GM18511 (cell line): ENCODE measurements at regions not wholly inside any gene's neighbourhood (a gene's known extent, or its start where the extent isn't known, plus 50 kb on each side); places are given as distances from the start of the nearest gene placed in this dataset.
"Not testable (repeated sequence)": the region's sequence is repeated elsewhere in the genome, so short reads cannot be mapped to it uniquely, and the experiment has no call there.

Experiments
- ATAC-seq: cut with Tn5 transposase; IDR thresholded peaks from one replicate; pipeline ENCODE4 v1.9.1; 2021; ENCODE audit warnings: mild to moderate bottlenecking, moderate library complexity; ENCODE audit not compliant: unreplicated experiment

DNA sequence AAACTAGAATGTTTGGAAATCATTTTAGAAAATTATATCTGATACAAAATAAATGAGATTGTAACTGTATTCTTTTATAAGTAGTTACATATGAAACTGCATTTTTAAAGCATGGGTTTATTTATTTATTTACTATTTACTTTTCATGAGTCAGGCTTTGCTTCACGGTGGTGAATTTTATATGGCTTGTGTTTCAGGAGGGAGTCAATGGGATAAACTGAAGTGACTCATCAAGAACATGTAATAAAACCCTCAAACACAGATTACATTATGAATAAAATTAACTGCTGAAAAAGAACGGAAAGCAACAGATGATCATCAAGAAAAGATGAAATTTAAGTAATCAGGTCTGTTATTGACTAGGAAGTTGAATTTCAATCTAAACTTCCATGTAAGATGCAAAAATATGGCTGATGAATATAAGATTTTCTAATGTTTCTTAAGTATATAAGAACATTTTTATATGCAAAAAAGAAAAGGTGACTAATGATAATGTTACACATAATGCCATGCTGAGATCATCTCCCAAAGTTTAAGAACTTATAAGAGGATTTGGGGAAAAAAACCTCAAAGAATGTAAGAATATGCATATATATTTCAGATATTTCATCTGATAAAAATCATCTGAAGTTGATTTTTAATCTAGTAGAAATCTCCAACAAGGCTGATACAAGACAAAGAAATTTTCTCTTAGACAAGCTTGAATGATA lies 383.6 kb downstream of the SLITRK1 start:
- ATAC-seq = no peak

DNA sequence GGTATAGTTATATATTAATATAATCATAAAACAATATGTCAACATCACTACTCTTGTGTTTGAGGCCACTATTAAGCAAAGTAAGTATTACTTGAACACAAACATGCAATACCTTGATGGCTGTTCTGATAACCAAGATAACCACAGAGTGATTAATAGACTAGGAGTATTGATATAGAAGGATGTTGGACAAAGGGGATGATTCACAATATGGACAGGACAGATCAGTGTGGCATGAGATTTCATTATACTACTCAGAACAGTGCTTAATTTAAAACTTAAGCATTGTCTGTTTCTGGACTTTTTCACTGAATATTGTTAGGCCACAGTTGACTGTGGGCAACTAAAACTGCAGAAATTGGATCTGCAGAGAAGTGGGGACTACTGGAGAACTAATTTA lies 384.2 kb downstream of the SLITRK1 start:
- no peak for ATAC-seq

DNA sequence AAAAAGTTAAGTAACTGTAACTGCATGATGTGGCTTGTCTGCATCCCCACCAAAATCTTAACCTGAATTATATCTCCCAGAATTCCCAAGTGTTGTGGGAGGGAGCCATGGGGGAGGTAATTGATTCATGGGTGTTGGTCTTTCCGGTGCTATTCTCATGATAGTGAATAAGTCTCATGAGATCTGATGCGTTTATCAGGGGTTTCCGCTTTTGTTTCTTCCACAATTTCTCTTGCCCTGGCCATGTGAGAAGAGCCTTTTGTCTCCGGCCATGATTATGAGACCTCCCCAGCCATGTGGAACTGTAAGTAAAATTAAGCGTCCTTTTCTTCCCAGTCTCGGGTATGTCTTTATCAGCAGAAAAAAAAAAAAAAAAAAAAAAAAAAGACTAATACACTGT lies 385.8 kb downstream of the SLITRK1 start:
- ATAC-seq = no peak

DNA sequence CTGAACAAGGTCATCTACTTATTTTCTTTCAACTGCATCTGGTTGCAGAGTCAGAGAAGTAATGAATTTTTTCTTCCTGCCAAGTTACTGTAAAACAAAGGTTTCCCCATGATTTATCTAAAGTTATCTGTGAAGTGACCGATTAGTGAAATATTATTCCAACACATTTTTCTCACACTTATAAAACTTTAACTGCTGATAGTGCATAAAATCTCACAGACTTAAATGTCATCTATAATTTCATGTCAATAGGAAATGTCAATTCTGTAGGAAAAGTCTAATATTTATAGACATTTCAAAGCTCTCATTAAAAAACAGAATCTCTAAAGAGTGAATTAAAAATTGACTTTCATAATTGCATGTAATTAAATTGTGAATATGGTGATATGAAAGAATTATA lies 397.2 kb downstream of the SLITRK1 start:
- no peak for ATAC-seq

GRCh38 chr13:83471011-83471410 lies 411.3 kb downstream of the SLITRK1 start:
- ATAC-seq = no peak

- no peak for ATAC-seq
Measured at GRCh38 chr13:83470133-83470797, 412.0 kb downstream of the SLITRK1 start.

DNA sequence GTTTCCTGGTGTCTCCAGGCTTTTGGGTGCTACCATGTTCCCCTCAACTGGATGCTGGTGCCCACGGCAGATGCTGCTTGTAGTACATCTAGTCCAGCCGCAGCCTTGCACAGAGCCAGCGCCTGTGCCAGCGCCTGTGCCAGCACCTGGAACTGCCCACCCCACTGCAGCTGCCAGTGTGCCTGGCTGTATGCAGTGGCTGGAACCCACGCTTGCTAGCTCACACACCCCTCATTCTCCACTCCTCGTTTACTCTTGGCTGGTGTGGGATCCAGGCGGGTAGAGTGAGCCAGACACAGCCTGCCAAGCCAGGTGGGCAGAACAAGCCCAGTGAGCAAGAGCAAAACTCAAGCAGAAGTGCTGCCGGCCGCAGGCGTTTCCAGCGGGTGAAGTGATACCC lies 428.6 kb downstream of the SLITRK1 start:
- no peak for ATAC-seq

DNA sequence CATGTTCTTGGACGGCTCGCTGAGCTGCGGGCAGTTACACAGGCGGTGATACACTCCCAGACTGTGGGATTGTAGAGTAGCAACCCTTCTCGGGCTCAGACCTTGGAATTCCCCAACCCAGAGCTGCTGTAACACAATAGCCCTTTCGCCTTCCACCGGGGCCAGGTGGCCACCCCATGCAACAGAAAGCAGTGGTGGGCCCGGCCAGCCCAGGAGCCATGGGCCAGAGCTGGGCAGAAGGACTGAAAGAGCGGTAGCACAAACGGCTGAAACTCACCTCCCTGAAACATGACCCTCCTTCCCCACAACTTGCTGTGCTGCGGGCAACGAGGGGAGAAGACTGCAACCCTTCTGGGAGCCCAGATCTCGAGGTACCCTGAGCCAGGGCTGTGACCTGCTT lies 429.0 kb downstream of the SLITRK1 start:
- ATAC-seq = no peak

DNA sequence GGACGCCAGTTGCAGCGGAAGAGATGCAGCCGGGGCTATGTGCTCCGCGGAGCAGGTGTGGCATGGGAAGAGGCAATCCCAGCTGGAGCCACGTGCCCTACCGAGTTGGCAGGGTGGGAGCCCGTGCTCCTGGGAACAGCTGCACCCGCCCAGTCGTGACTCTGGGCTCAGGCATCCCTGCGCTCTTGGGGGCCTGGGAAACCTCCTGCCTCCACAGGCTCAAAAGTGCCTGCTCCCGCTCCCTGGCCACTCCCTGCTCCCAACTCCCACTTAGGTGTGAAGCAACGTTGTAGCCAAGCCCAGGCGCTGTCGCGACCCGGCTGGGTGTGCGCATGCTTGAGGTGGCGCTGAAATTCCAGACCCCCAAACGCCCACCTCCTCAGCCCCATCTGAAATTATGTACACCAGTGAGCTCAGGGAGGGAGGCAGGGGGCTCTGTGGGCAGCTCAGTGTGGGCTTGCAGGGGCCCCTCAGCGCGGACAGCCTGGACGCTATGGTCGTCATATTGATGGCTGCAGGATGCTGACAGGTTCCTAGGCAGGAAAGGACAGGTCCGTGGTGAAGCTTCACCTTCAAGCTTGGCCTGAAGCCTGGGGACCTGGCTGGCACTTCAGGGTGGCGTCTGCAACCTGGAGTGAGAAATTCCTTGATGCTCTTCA lies 429.9 kb downstream of the SLITRK1 start:
- ATAC-seq = no peak

DNA sequence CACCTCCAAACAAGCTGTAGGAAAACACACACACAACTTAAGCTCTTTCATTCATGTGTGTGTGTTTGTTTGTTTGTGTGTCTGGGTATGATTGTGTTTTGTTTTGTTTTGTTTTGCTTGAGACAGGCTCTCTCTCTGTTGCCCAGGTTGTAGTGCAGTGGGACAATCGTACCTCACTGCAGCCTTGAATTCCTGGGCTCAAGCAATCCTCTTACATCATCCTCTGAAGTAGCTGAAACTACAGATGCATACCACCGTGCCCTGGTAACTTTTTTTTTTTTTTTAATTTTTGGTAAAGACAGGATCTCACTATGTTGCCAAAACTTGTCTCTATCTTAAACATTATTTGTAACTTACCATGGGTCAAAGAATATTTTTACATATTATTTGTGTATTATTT lies 431.7 kb downstream of the SLITRK1 start:
- no peak for ATAC-seq

DNA sequence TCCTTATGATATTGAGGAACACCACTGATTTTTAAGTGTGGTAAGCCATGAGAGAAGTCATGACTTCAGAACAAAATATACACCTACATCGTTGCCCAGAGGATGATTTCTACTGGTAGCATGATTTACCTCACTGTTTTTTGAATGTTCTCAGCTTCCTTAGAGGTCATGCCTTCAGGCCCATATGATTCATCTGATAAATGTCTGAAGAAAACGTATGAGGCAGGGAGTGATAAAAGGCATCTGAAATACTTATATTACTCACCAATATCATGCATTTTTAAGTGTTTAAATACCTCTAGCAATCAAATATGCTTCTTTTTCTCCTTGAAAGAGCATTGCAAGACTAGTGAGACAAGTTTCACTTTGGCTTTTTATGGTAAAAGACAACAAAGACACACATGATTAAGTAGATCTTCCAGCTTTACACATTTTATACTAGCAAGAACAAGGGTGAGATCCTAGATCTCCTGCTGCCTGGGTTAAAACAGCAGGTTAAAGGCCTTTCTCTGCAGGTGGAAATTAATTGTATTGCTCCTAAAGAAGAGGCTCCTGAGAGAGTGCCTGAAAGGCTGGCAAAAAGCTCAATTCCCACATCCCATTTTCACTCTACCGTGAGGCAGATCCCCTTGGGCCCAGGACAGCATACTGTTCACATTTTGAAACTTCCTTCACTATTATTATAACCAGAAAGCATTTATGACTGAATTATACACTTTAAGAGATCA lies 432.4 kb downstream of the SLITRK1 start:
- no peak for ATAC-seq

DNA sequence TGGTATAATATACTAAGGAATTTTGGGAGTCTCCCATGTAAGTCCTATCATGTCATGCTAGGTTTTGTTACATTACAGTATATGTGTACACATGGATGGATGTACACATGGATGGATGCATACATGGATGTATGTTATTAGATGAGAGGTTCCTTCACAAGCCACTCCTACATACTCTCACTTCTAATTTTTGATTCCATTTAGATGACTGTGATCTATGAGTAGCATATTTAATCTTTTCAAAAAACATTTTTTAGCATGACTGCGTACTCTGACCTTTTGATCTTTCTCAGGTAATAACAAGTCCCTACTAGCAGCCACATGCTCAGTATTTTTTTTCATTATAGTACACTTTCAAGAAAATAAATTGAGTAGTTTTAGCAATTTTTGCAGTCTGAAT lies 441.8 kb downstream of the SLITRK1 start:
- no peak for ATAC-seq

GRCh38 chr13:83439464-83439863 lies 442.8 kb downstream of the SLITRK1 start:
- not testable (repeated sequence) for ATAC-seq

DNA sequence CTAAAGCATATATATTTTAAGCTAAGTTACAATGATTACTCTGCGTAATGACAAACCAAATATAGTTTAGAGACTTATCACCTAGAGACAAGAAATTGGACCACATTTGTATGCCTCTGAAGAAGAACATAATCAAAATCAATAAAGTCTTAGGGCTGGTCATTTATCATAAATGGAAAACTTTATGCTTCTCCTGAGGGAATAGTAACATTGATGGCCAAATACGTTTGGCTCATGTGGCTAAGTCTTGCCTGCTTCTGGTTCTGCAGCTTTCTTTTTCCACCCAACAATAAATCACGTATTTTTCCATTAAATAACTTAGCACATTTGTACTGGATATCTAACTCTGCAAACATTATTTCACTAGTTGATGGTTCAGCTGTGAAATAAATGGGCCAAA lies 458.4 kb downstream of the SLITRK1 start:
- no peak for ATAC-seq

DNA sequence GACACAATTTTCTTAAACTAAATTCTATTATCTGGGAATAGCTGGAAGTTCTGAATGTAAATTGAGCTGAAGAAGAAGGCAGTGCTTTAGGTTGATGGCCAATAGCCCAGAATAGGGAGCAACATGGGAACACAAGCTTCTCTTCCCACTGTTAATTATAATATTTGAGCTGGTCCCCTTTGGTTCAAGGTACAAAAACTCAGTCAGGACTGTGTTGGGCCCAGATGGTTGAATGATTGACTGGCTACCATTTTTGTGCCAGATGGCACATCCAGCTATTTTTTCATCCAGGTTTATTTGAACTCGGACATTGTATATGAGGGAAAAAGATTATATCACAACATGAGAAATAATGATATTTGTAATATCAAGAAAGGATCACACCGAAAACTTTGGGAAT lies 458.9 kb downstream of the SLITRK1 start:
- ATAC-seq = no peak

- ATAC-seq = no peak
Measured at GRCh38 chr13:83414393-83414792, 467.9 kb downstream of the SLITRK1 start.

DNA sequence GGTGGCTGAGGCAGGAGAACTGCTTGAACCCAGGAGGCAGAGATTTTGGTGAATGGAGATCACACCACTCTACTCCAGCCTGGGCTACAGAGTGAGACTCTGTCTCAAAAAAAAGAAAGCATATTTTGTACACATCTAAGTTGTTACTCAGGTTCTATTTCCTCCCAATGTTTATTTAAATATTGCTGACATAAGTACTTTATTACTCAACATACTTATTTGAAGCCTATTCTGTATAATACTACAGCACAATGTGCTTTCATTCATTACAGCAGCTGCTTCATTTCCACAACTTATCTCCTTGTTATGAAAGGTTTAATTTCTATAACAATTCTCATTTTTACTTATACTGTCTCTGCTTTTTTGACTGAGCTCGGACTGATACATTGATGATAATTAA lies 495.7 kb downstream of the SLITRK1 start:
- no peak for ATAC-seq

- ATAC-seq = no peak
Measured at GRCh38 chr13:83378908-83379307, 503.4 kb downstream of the SLITRK1 start.

DNA sequence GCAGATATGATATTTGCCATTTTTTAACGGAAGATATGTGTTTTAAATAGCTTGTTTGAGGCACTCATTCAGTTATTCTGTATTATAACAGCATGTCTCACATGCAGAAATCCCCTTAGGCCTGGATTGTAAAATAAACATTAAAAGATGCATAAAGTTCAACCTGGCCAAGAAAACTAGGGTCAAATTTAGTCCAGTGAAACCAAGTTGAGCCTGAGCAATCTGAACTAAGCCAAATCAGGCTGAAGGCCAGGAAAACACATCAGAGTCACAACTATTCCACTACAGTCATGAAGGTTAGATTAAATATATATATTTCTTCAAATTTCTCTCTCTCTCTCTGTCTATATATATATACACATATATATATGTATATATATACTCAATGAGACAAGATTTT lies 504.8 kb downstream of the SLITRK1 start:
- ATAC-seq = no peak

DNA sequence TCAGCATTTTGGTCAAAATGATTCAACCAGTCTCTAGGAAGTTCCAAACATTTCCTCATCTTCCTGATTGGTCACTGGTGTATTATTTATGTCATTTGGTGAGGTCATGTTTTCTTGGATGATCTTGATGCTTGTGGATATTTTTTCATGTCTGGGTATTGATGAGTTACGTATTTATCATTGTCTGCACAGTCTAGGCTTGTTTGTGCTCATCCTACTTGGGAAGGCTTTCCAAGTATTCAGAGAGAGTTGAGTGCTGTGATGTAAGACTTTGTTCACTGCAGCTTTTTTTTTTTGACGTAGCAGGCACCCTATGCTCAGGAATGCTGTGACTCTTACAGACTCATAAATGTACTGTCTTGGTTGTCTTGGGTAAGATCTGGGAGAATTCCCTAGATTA lies 509.5 kb downstream of the SLITRK1 start:
- ATAC-seq = no peak

GRCh38 chr13:83365723-83366122 lies 516.6 kb downstream of the SLITRK1 start:
- ATAC-seq = no peak

GRCh38 chr13:83355041-83355440 lies 527.2 kb downstream of the SLITRK1 start:
- no peak for ATAC-seq
